ENCODE measurements at regions not wholly inside any gene's neighbourhood (a gene's known extent, or its start where the extent isn't known, plus 50 kb on each side); places are given as distances from the start of the nearest gene placed in this dataset.

DNA sequence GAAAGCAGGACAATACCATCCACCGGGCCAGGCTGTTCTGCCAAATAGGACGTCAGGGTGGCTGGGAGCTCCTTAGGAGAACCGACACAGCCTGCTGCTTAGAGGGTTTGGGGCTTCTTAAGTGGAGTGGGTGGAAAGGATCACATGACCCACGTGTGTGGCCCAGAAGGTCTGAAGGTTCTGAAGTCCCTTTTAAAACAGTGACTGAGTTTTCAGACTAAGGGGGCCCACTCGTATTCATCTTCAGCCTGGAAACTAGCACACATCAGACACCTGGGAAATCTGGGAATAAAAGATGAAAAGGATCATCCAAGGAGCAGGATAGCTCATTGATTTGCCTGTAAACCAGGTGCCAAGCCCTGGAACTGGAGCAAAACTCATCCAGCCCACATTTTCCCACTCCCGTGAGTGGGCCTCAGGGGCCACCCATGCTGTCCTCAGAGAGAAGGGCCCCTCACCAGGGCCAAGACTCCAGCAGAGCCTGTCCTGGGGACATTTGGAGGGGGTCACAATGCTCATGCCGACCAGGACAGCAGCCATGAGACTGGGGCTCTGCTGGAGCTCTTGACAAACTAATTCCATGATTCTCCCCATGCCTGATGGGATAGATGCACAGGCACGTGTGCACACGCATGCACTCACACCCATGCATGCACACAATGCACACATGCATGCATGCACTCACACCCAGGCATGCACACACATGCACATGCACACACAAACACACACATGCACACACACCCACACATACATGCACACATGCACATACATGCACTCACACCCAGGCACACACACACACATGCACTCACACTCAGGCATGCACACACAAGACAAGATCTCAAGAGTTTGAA, 168.8 kb upstream of the PPP2R2D start:
- Histone ChIP-seq H3K27ac (ENCODE audit: low read depth, low read length) (no peak overlapping the region), H3K9me3 (ENCODE audit: control insufficient read depth, insufficient read depth, low read length) (peaks cover 1% of the 10 kb centered on the region), H3K36me3 (ENCODE audit: control insufficient read depth, insufficient read depth, low read length) (no peaks in the 10 kb centered on the region), H3K4me1 (ENCODE audit: control insufficient read depth, insufficient read depth, low read length) (peaks cover 13% of the 10 kb centered on the region), H3K4me3 (ENCODE audit: low read depth, low read length) (no peak overlapping the region), H3K27me3 (ENCODE audit: control insufficient read depth, insufficient read depth, low read length) (no peaks in the 10 kb centered on the region)
- WGBS (ENCODE audit: insufficient coverage): 93% methylated on average over 6 of the region's 9 CpGs
- no peak for DNase-seq (ENCODE audit: low read depth in 4 of 6, low spot score in 6 of 6)

GRCh38 chr10:131732631-131733127, 168.1 kb upstream of the PPP2R2D start:
- Histone ChIP-seq H3K4me1 (ENCODE audit: control insufficient read depth, insufficient read depth, low read length) (peaks cover 6% of the 10 kb centered on the region), H3K27me3 (ENCODE audit: control insufficient read depth, insufficient read depth, low read length) (no peaks in the 10 kb centered on the region), H3K27ac (ENCODE audit: low read depth, low read length) (no peak overlapping the region), H3K36me3 (ENCODE audit: control insufficient read depth, insufficient read depth, low read length) (no peaks in the 10 kb centered on the region), H3K9me3 (ENCODE audit: control insufficient read depth, insufficient read depth, low read length) (peaks cover 1% of the 10 kb centered on the region), H3K4me3 (ENCODE audit: low read depth, low read length) (no peak overlapping the region)
- 81% methylated on average over 3 of the region's 5 CpGs for WGBS (ENCODE audit: insufficient coverage)
- DNase-seq (ENCODE audit: low read depth in 4 of 6, low spot score in 6 of 6): no peak

- H3K36me3 ChIP-seq (ENCODE audit: control insufficient read depth, insufficient read depth, low read length): no peaks in the 10 kb centered on the region
- DNase-seq (ENCODE audit: low read depth in 4 of 6, low spot score in 6 of 6): no peak
- peaks cover 1% of the 10 kb centered on the region for H3K9me3 ChIP-seq (ENCODE audit: control insufficient read depth, insufficient read depth, low read length)
- H3K4me1 ChIP-seq (ENCODE audit: control insufficient read depth, insufficient read depth, low read length): peaks cover 5% of the 10 kb centered on the region
- H3K27ac ChIP-seq (ENCODE audit: low read depth, low read length): no peak overlapping the region
- no peaks in the 10 kb centered on the region for H3K27me3 ChIP-seq (ENCODE audit: control insufficient read depth, insufficient read depth, low read length)
- WGBS (ENCODE audit: insufficient coverage): 93% methylated on average over 10 of the region's 10 CpGs
- H3K4me3 ChIP-seq (ENCODE audit: low read depth, low read length): no peak overlapping the region
Measured at GRCh38 chr10:131733596-131733995, 167.2 kb upstream of the PPP2R2D start.

GRCh38 chr10:131735577-131735976, 165.2 kb upstream of the PPP2R2D start:
- Histone ChIP-seq H3K9me3 (ENCODE audit: control insufficient read depth, insufficient read depth, low read length) (peaks cover 1% of the 10 kb centered on the region), H3K36me3 (ENCODE audit: control insufficient read depth, insufficient read depth, low read length) (no peaks in the 10 kb centered on the region), H3K4me1 (ENCODE audit: control insufficient read depth, insufficient read depth, low read length) (no peaks in the 10 kb centered on the region), H3K27me3 (ENCODE audit: control insufficient read depth, insufficient read depth, low read length) (no peaks in the 10 kb centered on the region), H3K27ac (ENCODE audit: low read depth, low read length) (no peak overlapping the region), H3K4me3 (ENCODE audit: low read depth, low read length) (no peak overlapping the region)
- 90% methylated on average over 4 of the region's 10 CpGs for WGBS (ENCODE audit: insufficient coverage)
- DNase-seq (ENCODE audit: low read depth in 4 of 6, low spot score in 6 of 6): no peak

DNA sequence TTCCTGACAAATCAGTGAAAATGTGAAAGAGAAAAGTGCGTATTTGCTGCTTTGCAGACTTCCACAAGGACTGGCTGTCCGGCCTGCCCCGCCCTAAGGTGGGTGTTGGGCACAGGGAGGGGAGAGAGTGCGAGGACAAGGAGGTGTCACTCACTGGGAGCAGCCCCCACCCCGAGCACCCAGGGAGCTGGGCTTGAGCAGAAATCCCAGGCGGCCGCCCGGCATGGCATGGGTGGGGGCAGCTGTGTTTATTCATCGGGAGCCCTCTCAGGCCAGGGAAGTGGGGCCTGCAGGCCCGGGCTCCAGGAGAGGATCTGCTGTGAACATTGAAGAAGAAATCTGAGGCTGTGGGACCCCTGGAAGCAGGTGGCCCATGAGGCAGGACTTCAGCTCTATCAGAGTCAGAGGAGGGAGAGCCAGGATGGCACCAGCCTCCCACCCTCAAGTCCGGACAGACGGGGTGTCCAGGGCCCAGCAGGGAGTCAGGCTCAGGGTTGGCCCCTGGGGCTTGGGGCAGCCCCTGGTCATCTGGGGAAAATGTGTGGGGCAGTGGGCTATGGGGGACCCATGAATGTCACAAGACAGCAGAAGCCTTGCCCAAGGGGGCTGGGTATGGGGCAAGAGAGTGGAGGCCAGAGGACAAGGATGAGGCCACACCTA, 164.4 kb upstream of the PPP2R2D start:
- H3K27ac ChIP-seq (ENCODE audit: low read depth, low read length): no peak overlapping the region
- H3K4me1 ChIP-seq (ENCODE audit: control insufficient read depth, insufficient read depth, low read length): no peaks in the 10 kb centered on the region
- DNase-seq (ENCODE audit: low read depth in 4 of 6, low spot score in 6 of 6): no peak
- WGBS (ENCODE audit: insufficient coverage): 88% methylated on average over 12 of the region's 12 CpGs
- H3K36me3 ChIP-seq (ENCODE audit: control insufficient read depth, insufficient read depth, low read length): no peaks in the 10 kb centered on the region
- H3K9me3 ChIP-seq (ENCODE audit: control insufficient read depth, insufficient read depth, low read length): peaks cover 1% of the 10 kb centered on the region
- H3K4me3 ChIP-seq (ENCODE audit: low read depth, low read length): no peak overlapping the region
- no peaks in the 10 kb centered on the region for H3K27me3 ChIP-seq (ENCODE audit: control insufficient read depth, insufficient read depth, low read length)

DNA sequence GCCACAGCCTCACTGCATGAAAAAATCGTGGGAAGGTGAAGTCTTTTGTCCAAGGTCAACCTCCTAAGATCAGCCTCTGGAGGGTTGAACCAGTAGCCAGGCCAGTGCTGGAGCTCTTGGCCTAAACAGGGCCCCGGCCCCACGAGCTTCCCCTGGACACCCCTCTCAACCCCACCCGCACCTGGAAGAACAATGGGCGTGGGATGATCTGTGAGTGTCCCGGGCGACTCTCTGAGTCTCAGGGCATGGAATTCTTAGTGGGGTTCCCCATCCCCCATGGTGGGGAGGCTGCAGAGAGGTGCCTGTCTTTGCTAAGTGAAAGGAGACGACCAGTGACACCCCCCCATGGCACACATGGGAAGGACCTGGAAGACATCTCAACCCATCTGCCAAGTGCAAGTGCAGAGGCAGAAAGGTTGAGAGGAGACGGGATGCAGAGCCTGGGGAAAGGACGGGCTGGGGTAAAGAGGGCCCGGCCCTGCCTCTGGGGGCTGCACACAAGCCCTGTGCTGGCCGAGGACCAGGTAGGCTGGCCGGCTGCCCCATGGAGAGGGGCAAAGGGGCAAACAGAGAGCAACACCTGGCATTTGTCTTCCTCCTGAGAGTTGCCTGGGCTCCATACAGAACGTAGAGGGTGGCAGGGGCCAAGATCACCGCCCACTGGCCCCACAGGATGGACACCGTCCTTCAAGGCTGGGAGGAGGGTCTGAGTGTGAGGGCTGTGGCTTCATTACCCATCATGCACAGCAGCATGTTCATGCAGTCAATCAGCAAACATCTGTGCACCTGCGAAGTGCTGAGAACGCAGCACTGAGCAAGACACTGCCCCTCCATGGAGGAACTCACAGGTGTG, 163.0 kb upstream of the PPP2R2D start:
- Histone ChIP-seq H3K27ac (ENCODE audit: low read depth, low read length) (no peak overlapping the region), H3K27me3 (ENCODE audit: control insufficient read depth, insufficient read depth, low read length) (no peaks in the 10 kb centered on the region), H3K9me3 (ENCODE audit: control insufficient read depth, insufficient read depth, low read length) (no peaks in the 10 kb centered on the region), H3K4me3 (ENCODE audit: low read depth, low read length) (no peak overlapping the region), H3K4me1 (ENCODE audit: control insufficient read depth, insufficient read depth, low read length) (peaks cover 5% of the 10 kb centered on the region), H3K36me3 (ENCODE audit: control insufficient read depth, insufficient read depth, low read length) (no peaks in the 10 kb centered on the region)
- DNase-seq (ENCODE audit: low read depth in 4 of 6, low spot score in 6 of 6): no peak
- WGBS (ENCODE audit: insufficient coverage): 94% methylated on average over 14 of the region's 18 CpGs

DNA sequence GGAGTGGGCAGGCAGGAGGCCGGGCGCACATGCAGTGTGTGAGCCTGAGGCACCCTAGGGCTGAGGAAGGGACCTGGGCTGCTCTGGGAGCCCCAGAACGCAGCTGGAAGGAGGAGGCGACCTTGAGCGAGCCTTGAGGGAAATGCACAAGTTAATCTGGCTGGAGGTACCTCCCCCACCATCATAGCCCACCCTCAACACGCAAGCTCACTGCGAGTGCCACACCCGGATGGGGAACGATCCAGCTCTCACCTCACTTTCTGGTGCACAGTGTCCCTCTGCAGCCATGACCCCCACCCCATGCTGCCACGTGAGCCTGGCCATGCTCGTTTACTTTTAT, 162.4 kb upstream of the PPP2R2D start:
- peaks cover 11% of the 10 kb centered on the region for H3K4me1 ChIP-seq (ENCODE audit: control insufficient read depth, insufficient read depth, low read length)
- no peak for DNase-seq (ENCODE audit: low read depth in 4 of 6, low spot score in 6 of 6)
- WGBS (ENCODE audit: insufficient coverage): 100% methylated on average over 2 of the region's 11 CpGs
- no peaks in the 10 kb centered on the region for H3K9me3 ChIP-seq (ENCODE audit: control insufficient read depth, insufficient read depth, low read length)
- no peak overlapping the region for H3K27ac ChIP-seq (ENCODE audit: low read depth, low read length)
- no peaks in the 10 kb centered on the region for H3K36me3 ChIP-seq (ENCODE audit: control insufficient read depth, insufficient read depth, low read length)
- H3K27me3 ChIP-seq (ENCODE audit: control insufficient read depth, insufficient read depth, low read length): no peaks in the 10 kb centered on the region
- H3K4me3 ChIP-seq (ENCODE audit: low read depth, low read length): no peak overlapping the region

DNA sequence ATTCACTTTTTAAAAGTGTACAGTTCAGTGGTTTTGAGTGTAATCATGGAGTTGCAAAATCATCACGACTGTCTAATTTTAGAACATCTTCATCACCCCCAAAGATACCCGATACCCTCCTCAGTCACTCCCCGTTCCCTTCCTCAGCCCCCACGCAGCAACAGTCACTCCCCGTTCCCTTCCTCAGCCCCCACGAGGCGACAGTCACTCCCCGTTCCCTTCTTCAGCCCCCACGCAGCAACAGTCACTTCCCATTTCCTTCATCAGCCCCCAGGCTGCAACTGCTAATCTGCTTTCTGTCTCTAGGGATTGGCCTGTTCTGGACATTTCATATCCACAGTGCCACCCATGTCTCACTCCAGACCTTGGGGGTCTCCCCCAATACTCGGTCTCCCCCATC, 161.6 kb upstream of the PPP2R2D start:
- H3K9me3 ChIP-seq (ENCODE audit: control insufficient read depth, insufficient read depth, low read length): no peaks in the 10 kb centered on the region
- H3K36me3 ChIP-seq (ENCODE audit: control insufficient read depth, insufficient read depth, low read length): no peaks in the 10 kb centered on the region
- no peak overlapping the region for H3K27ac ChIP-seq (ENCODE audit: low read depth, low read length)

GRCh38 chr10:131742500-131742951, 158.3 kb upstream of the PPP2R2D start:
- Histone ChIP-seq H3K36me3 (ENCODE audit: control insufficient read depth, insufficient read depth, low read length) (no peaks in the 10 kb centered on the region), H3K27me3 (ENCODE audit: control insufficient read depth, insufficient read depth, low read length) (no peaks in the 10 kb centered on the region), H3K9me3 (ENCODE audit: control insufficient read depth, insufficient read depth, low read length) (no peaks in the 10 kb centered on the region), H3K4me1 (ENCODE audit: control insufficient read depth, insufficient read depth, low read length) (peaks cover 22% of the 10 kb centered on the region), H3K27ac (ENCODE audit: low read depth, low read length) (no peak overlapping the region), H3K4me3 (ENCODE audit: low read depth, low read length) (no peak overlapping the region)
- DNase-seq (ENCODE audit: low read depth in 4 of 6, low spot score in 6 of 6): no peak
- WGBS (ENCODE audit: insufficient coverage): 88% methylated on average over 16 of the region's 17 CpGs

More for the DNA sequence above, 161.6 kb upstream of the PPP2R2D start:
- Histone ChIP-seq H3K4me1 (ENCODE audit: control insufficient read depth, insufficient read depth, low read length) (peaks cover 19% of the 10 kb centered on the region), H3K27me3 (ENCODE audit: control insufficient read depth, insufficient read depth, low read length) (no peaks in the 10 kb centered on the region), H3K4me3 (ENCODE audit: low read depth, low read length) (no peak overlapping the region)
- DNase-seq (ENCODE audit: low read depth in 4 of 6, low spot score in 6 of 6): no peak
- 77% methylated on average over 9 of the region's 10 CpGs for WGBS (ENCODE audit: insufficient coverage)
